MM.1S (cell line): ENCODE measurements at regions not wholly inside any gene's neighbourhood (a gene's known extent, or its start where the extent isn't known, plus 50 kb on each side); places are given as distances from the start of the nearest gene placed in this dataset.

Experiments
- EZH2phosphoT487 ChIP-seq: fragments of 300-600 bp; sonication (generic); IDR thresholded peaks from 2 replicates; pipeline ENCODE4 v1.6.1; 2018; ENCODE audit warnings: antibody characterized with exemption, low read length
- TF ChIP-seq, protein P1 (sequence below): fragments of 300-600 bp; sonication (generic); IDR thresholded peaks from 2 replicates; pipeline ENCODE4 v1.5.1; 2016; ENCODE audit warnings: antibody characterized with exemption, low read length, mixed read lengths

DNA sequence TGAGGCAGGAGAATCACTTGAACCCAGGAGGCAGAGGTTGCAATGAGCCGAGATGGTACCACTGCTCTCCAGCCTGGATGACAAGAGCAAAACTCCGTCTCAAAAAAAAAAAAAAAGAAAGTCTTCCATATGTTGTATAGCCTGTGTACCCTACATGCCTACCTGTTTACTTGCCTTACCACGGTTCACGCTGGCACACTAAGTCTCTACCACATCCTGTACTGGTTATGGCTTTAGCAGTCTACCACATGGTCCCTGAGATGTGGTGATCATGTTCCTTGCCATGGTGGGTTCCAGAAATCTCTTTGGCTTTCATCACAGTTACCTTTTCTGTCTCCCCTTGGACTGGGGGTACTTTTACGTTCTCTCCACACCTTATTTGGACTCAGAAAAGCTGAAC lies 63.8 kb upstream of the TBC1D5 start:
- TF ChIP-seq, protein P1, sequence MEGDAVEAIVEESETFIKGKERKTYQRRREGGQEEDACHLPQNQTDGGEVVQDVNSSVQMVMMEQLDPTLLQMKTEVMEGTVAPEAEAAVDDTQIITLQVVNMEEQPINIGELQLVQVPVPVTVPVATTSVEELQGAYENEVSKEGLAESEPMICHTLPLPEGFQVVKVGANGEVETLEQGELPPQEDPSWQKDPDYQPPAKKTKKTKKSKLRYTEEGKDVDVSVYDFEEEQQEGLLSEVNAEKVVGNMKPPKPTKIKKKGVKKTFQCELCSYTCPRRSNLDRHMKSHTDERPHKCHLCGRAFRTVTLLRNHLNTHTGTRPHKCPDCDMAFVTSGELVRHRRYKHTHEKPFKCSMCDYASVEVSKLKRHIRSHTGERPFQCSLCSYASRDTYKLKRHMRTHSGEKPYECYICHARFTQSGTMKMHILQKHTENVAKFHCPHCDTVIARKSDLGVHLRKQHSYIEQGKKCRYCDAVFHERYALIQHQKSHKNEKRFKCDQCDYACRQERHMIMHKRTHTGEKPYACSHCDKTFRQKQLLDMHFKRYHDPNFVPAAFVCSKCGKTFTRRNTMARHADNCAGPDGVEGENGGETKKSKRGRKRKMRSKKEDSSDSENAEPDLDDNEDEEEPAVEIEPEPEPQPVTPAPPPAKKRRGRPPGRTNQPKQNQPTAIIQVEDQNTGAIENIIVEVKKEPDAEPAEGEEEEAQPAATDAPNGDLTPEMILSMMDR: no peak
- no peak for TF ChIP-seq EZH2phosphoT487
